Astrocyte (in vitro differentiated cells and primary cell): ENCODE measurements at regions not wholly inside any gene's neighbourhood (a gene's known extent, or its start where the extent isn't known, plus 50 kb on each side); places are given as distances from the start of the nearest gene placed in this dataset.

Experiments
- DNase-seq: peaks from one replicate; pipeline ENCODE4 v3.0.0-alpha.2; 2010; ENCODE audit warnings: low read depth
- FAIRE-seq: peaks from 2 replicates; lab custom pipeline; 2011; peaks lifted over from hg19 to GRCh38; lab: Jason Lieb, UNC
- H2AFZ ChIP-seq: 2 replicates; pipeline ENCODE4 v1.6.0; 2012; ENCODE audit warnings: low read depth, low read length, inconsistent platforms
- H3K27ac ChIP-seq: 2 replicates; pipeline ENCODE4 v1.5.1; 2011; ENCODE audit warnings: low read depth, low read length, inconsistent platforms
- H3K27me3 ChIP-seq: 2 replicates; pipeline ENCODE4 v1.6.0; 2011; ENCODE audit warnings: low read length, inconsistent platforms; ENCODE audit not compliant: insufficient read depth
- H3K36me3 ChIP-seq: 2 replicates; pipeline ENCODE4 v1.5.1; 2011; ENCODE audit warnings: low read length, inconsistent platforms; ENCODE audit not compliant: insufficient read depth
- H3K4me1 ChIP-seq: 2 replicates; pipeline ENCODE4 v1.5.1; 2011; ENCODE audit warnings: low read length, inconsistent platforms; ENCODE audit not compliant: insufficient read depth
- H3K4me2 ChIP-seq: 2 replicates; pipeline ENCODE4 v1.6.0; 2012; ENCODE audit warnings: low read length, inconsistent platforms
- H3K4me3 ChIP-seq: 2 replicates; pipeline ENCODE4 v1.5.1; 2011; ENCODE audit warnings: low read depth, mild to moderate bottlenecking, low read length, inconsistent platforms; ENCODE audit not compliant: insufficient read depth
- H3K79me2 ChIP-seq: 2 replicates; pipeline ENCODE4 v1.6.0; 2012; ENCODE audit warnings: mild to moderate bottlenecking, low read length, inconsistent platforms; ENCODE audit not compliant: insufficient read depth
- H3K9ac ChIP-seq: 2 replicates; pipeline ENCODE4 v1.6.0; 2012; ENCODE audit warnings: mild to moderate bottlenecking, low read length, inconsistent platforms
- H3K9me3 ChIP-seq: 2 replicates; pipeline ENCODE4 v1.5.1; 2012; ENCODE audit warnings: low read depth, mild to moderate bottlenecking, low read length, inconsistent platforms; ENCODE audit not compliant: insufficient read depth
- H4K20me1 ChIP-seq: 2 replicates; pipeline ENCODE4 v1.6.0; 2012; ENCODE audit warnings: low read length, inconsistent platforms; ENCODE audit not compliant: insufficient read depth
- H3K27ac Mint-ChIP-seq: one replicate; pipeline ENCODE4 v1.8.0; 2021; ENCODE audit warnings: mild to moderate bottlenecking, mixed read lengths; ENCODE audit not compliant: unreplicated experiment
- H3K27me3 Mint-ChIP-seq: one replicate; pipeline ENCODE4 v1.8.0; 2021; ENCODE audit warnings: low read depth, mixed read lengths; ENCODE audit not compliant: unreplicated experiment
- H3K36me3 Mint-ChIP-seq: one replicate; pipeline ENCODE4 v1.8.0; 2021; ENCODE audit warnings: low read depth, mixed read lengths; ENCODE audit not compliant: unreplicated experiment
- H3K4me1 Mint-ChIP-seq: one replicate; pipeline ENCODE4 v1.8.0; 2021; ENCODE audit warnings: low read depth, mixed read lengths; ENCODE audit not compliant: unreplicated experiment
- H3K4me3 Mint-ChIP-seq: one replicate; pipeline ENCODE4 v1.8.0; 2021; ENCODE audit warnings: mild to moderate bottlenecking, moderate library complexity, mixed read lengths; ENCODE audit not compliant: unreplicated experiment
- H3K9me3 Mint-ChIP-seq: one replicate; pipeline ENCODE4 v1.8.0; 2021; ENCODE audit warnings: mild to moderate bottlenecking, mixed read lengths; ENCODE audit not compliant: unreplicated experiment
- CTCF ChIP-seq: IDR thresholded peaks from 2 replicates; pipeline ENCODE4 v1.5.1; 2011; ENCODE audit warnings: low read depth, mild to moderate bottlenecking, inconsistent platforms, low read length, moderate library complexity; ENCODE audit not compliant: insufficient read depth
- EZH2 ChIP-seq: IDR thresholded peaks from 2 replicates; pipeline ENCODE4 v1.6.1; 2012; ENCODE audit warnings: mild to moderate bottlenecking, low read length, inconsistent platforms; ENCODE audit not compliant: insufficient read depth

GRCh38 chr5:164214698-164215097 is 709.3 kb downstream of the MAT2B start:
- no peaks in the 10 kb centered on the region for H3K9me3 ChIP-seq

GRCh38 chr5:164217464-164217863 is 712.0 kb downstream of the MAT2B start:
- H4K20me1 ChIP-seq: no peaks in the 10 kb centered on the region
- H3K4me1 Mint-ChIP-seq: no peaks in the 10 kb centered on the region
- no peaks in the 10 kb centered on the region for H3K36me3 ChIP-seq
- H3K36me3 Mint-ChIP-seq: no peaks in the 10 kb centered on the region
- no peaks in the 10 kb centered on the region for H3K9me3 Mint-ChIP-seq
- H3K4me1 ChIP-seq: no peaks in the 10 kb centered on the region
- H3K79me2 ChIP-seq: no peaks in the 10 kb centered on the region
- no peak overlapping the region for H3K9ac ChIP-seq
- no peak for FAIRE-seq
- no peak overlapping the region for H3K4me3 Mint-ChIP-seq
- H3K9me3 ChIP-seq: no peaks in the 10 kb centered on the region
- H3K4me3 ChIP-seq: no peak overlapping the region
- DNase-seq: no peak
- H2AFZ ChIP-seq: no peak overlapping the region
- H3K27me3 ChIP-seq: no peaks in the 10 kb centered on the region
- no peaks in the 10 kb centered on the region for H3K27me3 Mint-ChIP-seq
- H3K27ac ChIP-seq: no peak overlapping the region
- no peak overlapping the region for H3K4me2 ChIP-seq
- H3K27ac Mint-ChIP-seq: no peak overlapping the region
- TF ChIP-seq EZH2: no peak
- no peak for TF ChIP-seq CTCF

More at GRCh38 chr5:164214698-164215097, 709.3 kb downstream of the MAT2B start:
- H4K20me1 ChIP-seq: no peaks in the 10 kb centered on the region
- Mint-ChIP-seq H3K27ac (no peak overlapping the region), H3K9me3 (no peaks in the 10 kb centered on the region), H3K4me1 (no peaks in the 10 kb centered on the region), H3K4me3 (no peak overlapping the region), H3K27me3 (no peaks in the 10 kb centered on the region), H3K36me3 (no peaks in the 10 kb centered on the region)
- no peak for FAIRE-seq
- H3K4me2 ChIP-seq: no peak overlapping the region
- no peak overlapping the region for H2AFZ ChIP-seq
- no peaks in the 10 kb centered on the region for H3K27me3 ChIP-seq
- H3K36me3 ChIP-seq: no peaks in the 10 kb centered on the region
- no peak for TF ChIP-seq CTCF
- H3K4me1 ChIP-seq: no peaks in the 10 kb centered on the region
- no peak overlapping the region for H3K4me3 ChIP-seq
- no peaks in the 10 kb centered on the region for H3K79me2 ChIP-seq
- DNase-seq: no peak
- no peak overlapping the region for H3K9ac ChIP-seq
- no peak overlapping the region for H3K27ac ChIP-seq

GRCh38 chr5:164220522-164220921 is 715.1 kb downstream of the MAT2B start:
- no peaks in the 10 kb centered on the region for H3K36me3 ChIP-seq
- no peaks in the 10 kb centered on the region for H3K27me3 ChIP-seq
- no peak overlapping the region for H3K4me3 Mint-ChIP-seq
- H3K36me3 Mint-ChIP-seq: no peaks in the 10 kb centered on the region
- H2AFZ ChIP-seq: no peak overlapping the region
- no peak overlapping the region for H3K27ac Mint-ChIP-seq
- no peak overlapping the region for H3K4me3 ChIP-seq
- no peaks in the 10 kb centered on the region for H3K9me3 Mint-ChIP-seq
- DNase-seq (no peak), FAIRE-seq (no peak)
- H3K9ac ChIP-seq: no peak overlapping the region
- no peak overlapping the region for H3K27ac ChIP-seq
- H3K9me3 ChIP-seq: no peaks in the 10 kb centered on the region
- TF ChIP-seq CTCF (no peak), EZH2 (no peak)
- no peak overlapping the region for H3K4me2 ChIP-seq
- H3K4me1 ChIP-seq: no peaks in the 10 kb centered on the region
- no peaks in the 10 kb centered on the region for H3K4me1 Mint-ChIP-seq
- no peaks in the 10 kb centered on the region for H3K27me3 Mint-ChIP-seq
- H3K79me2 ChIP-seq: no peaks in the 10 kb centered on the region
- H4K20me1 ChIP-seq: no peaks in the 10 kb centered on the region
